SK-N-MC (cell line): ENCODE measurements at regions not wholly inside any gene's neighbourhood (a gene's known extent, or its start where the extent isn't known, plus 50 kb on each side); places are given as distances from the start of the nearest gene placed in this dataset.

Experiments used
- DNase-seq: peaks from one replicate; pipeline ENCODE4 v3.0.0-alpha.2; 2011; ENCODE audit warnings: low read depth, low spot score
- H3K27ac ChIP-seq: fragments of 200-600 bp; sonication (generic); 2 replicates; pipeline ENCODE4 v1.5.1; 2016; ENCODE audit warnings: mixed run types
- H3K36me3 ChIP-seq: fragments of 200-600 bp; sonication (generic); 2 replicates; pipeline ENCODE4 v1.6.1; 2017; ENCODE audit warnings: antibody characterized with exemption, low read length, mixed read lengths; ENCODE audit not compliant: insufficient read depth
- H3K4me3 ChIP-seq: fragments of 200-600 bp; sonication (generic); 2 replicates; pipeline ENCODE4 v1.5.1; 2016
- H3K9ac ChIP-seq: fragments of 200-600 bp; sonication (generic); 2 replicates; pipeline ENCODE4 v1.8.0; 2017; ENCODE audit warnings: mixed run types, mixed read lengths; ENCODE audit not compliant: insufficient read length
- H3K9me3 ChIP-seq: fragments of 200-600 bp; sonication (generic); 2 replicates; pipeline ENCODE4 v1.6.1; 2017; ENCODE audit warnings: low read depth, mild to moderate bottlenecking, antibody characterized with exemption, low read length, moderate library complexity, mixed read lengths
- EZH2 ChIP-seq: fragments of 200-600 bp; sonication (generic); IDR thresholded peaks from one replicate; pipeline ENCODE4 v1.6.1; 2017; ENCODE audit warnings: antibody characterized with exemption
- FOXP2 ChIP-seq: optimal IDR thresholded peaks from 2 replicates; pipeline ENCODE3; 2011; ENCODE audit warnings: mild to moderate bottlenecking, moderate library complexity; ENCODE audit not compliant: insufficient read depth; ENCODE audit errors: extremely low read length, control extremely low read depth
- POLR2AphosphoS5 ChIP-seq: IDR thresholded peaks from 2 replicates; pipeline ENCODE4 v1.6.1; 2012; ENCODE audit warnings: mild to moderate bottlenecking, low read depth, low read length, borderline replicate concordance

DNA sequence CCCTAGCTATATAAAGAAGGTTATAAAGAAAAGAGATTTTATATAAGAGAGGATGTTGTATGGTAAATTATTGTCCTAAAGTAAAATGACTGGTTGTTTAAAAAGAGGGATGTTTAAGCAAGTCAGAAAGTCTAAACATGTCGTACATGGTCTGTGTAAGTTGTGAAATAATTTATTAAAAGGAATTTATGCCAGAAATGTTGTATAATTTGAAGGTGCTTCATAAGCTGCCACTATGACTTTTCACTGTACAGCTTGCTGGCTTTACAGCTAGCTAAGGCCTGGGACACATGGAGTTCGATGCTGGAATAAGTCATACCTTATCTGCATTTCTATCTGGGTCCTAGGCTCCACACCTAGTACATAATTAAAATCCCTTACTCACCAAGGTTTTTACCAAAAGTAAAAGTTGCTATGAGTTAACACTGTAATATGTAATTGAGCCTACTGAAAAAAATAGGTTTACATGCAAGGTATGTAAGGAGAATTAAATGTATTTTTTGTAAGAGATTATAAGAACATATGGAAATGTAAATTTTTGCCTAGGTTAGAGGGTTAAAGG, 59.0 kb upstream of the EDEM3 start:
- DNase-seq = no peak
- H3K9ac ChIP-seq = no peak overlapping the region
- H3K9me3 ChIP-seq = peaks cover 10% of the 10 kb centered on the region; the same call in 1 of the 2 replicates
- 0 out of 2 replicates have a peak overlapping the region, but pooled peaks have one; percentile 15 for H3K4me3 ChIP-seq
- TF ChIP-seq FOXP2 (no peak), POLR2AphosphoS5 (no peak), EZH2 (no peak)
- H3K36me3 ChIP-seq = peaks cover 66% of the 10 kb centered on the region
- no peak overlapping the region for H3K27ac ChIP-seq

DNA sequence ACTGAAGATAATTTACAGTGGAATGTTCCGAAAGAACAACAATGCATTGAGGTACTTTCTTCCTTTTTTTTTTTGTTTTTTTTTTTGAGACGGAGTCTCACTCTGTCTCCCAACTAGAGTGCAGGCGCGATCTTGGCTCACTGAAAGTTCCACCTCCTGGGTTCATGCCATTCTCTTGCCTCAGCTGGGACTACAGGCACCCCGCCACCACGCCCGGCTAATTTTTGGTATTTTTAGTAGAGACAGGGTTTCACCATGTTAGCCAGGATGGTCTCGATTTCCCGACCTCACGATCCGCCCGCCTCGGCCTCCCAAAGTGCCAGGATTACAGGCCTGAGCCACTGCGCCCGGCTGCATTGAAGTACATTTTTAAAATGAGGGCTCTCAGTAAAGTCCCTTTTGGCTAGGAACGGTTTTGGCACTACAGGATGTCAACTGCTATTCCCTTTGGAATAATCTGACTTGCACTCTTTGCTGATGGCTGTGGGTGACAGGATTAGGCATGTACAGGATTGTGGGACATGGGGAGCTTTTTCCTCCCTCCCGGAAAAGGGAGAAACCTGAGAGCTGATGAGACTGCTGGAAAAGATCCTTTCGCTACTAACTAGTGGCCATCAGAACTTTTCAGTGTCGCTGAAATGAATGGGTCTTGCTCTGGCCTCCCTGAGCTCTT, 56.9 kb upstream of the EDEM3 start:
- H3K27ac ChIP-seq = no peak overlapping the region
- peaks cover 8% of the 10 kb centered on the region; the same call in 1 of the 2 replicates for H3K9me3 ChIP-seq
- H3K36me3 ChIP-seq = peaks cover 60% of the 10 kb centered on the region
- no peak for TF ChIP-seq POLR2AphosphoS5
- TF ChIP-seq EZH2 = no peak
- TF ChIP-seq FOXP2 = no peak
- DNase-seq = no peak
- H3K9ac ChIP-seq = no peak overlapping the region
- H3K4me3 ChIP-seq = no peak overlapping the region

DNA sequence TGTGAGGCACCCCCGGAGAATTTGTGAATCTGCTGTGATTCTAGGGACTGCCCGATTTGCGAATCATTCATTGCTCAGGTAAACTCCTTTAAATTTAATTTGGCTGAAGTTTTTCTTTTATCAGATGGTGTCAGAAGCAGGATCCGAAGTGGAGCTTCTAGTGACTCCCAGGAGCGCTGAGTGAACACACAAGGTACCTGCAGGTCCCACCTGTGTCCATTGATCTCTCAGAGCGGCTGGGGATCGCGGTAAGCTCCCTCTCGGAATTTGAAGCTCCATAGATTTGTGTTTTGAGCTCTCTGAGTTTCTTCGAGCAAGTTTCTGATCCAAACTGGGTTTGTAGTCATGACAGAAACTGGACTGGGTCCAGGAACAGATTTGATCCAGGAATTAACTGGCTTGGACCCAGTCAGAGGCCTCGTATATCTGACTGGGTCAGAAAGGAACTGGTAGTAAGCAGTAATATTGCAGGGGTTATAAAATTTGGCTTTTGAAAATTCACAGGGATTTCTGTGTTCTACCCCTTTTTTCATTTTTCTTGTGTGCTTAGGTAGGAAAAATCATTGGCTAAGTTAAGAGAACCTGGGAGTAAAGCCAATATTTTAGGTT, 56.2 kb upstream of the EDEM3 start:
- peaks cover 53% of the 10 kb centered on the region for H3K36me3 ChIP-seq
- no peak overlapping the region for H3K9ac ChIP-seq
- peaks cover 8% of the 10 kb centered on the region; the same call in 1 of the 2 replicates for H3K9me3 ChIP-seq
- no peak overlapping the region for H3K4me3 ChIP-seq
- no peak for TF ChIP-seq EZH2
- no peak for TF ChIP-seq FOXP2
- no peak for TF ChIP-seq POLR2AphosphoS5
- DNase-seq = no peak
- H3K27ac ChIP-seq = no peak overlapping the region

DNA sequence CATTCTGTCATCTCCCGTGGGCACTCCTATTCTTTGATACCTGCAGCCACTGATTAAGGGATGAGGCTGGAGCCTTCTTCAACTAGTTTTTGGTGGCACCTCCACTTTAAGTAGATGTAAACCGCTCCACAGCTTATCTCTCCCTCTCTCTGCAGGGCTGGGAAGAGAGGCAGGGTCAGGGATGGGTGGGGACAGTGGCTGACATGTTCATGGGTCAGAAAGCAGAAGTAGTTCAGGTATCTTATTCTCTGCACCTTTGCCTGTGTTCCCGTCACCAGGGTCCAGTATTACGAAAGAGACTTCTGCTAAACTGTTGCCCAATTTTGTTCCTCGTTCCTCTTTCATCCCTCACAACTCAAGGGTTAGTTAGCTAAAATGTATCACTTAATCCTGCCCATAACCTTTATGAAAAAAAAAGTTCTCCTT, 51.7 kb upstream of the EDEM3 start:
- TF ChIP-seq FOXP2 (no peak), POLR2AphosphoS5 (no peak), EZH2 (no peak)
- Histone ChIP-seq H3K4me3 (no peak overlapping the region), H3K9me3 (no peaks in the 10 kb centered on the region), H3K27ac (no peak overlapping the region), H3K9ac (no peak overlapping the region), H3K36me3 (peaks cover 50% of the 10 kb centered on the region)
- DNase-seq = no peak

DNA sequence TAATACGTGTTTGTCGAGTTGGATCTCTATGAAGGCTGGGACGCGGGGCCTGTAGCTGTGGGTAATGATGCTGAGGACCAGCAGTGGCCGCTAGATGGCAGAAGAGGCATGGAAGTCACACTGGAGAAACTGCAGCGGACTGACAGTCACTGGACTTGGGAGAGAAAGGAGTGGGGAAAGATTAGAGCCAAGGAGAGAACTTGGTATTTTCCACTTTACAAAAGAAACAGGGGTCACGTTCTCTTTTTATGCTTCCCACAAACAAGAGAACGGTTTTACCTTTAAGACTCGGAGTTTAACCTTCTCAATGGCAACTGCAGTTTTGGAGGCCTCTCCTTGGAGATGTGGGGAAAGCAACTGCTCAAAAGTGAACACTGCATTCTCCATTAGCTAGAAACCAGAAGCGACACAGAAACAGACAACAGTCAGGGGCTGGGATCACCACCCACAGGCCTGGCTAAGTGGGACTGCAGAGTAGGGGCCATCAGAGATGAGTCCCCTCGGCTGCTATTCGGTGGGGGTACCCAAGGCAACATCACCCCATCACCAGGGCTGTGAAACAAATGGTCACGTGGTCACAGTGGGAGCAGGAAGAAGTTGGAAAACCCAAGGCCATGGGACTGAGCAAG, 51.1 kb upstream of the EDEM3 start:
- TF ChIP-seq POLR2AphosphoS5 (no peak), FOXP2 (no peak), EZH2 (no peak)
- H3K4me3 ChIP-seq = no peak overlapping the region
- no peak overlapping the region for H3K9ac ChIP-seq
- no peak overlapping the region for H3K27ac ChIP-seq
- no peaks in the 10 kb centered on the region for H3K9me3 ChIP-seq
- H3K36me3 ChIP-seq = peaks cover 52% of the 10 kb centered on the region
- peak; percentile 74 for DNase-seq
